Fibroblast of gingiva (primary cell): ENCODE measurements at regions not wholly inside any gene's neighbourhood (a gene's known extent, or its start where the extent isn't known, plus 50 kb on each side); places are given as distances from the start of the nearest gene placed in this dataset.

Source experiments
- DNase-seq: peaks from one replicate; pipeline ENCODE4 v3.0.0-alpha.2; 2011; ENCODE audit warnings: low read depth

DNA sequence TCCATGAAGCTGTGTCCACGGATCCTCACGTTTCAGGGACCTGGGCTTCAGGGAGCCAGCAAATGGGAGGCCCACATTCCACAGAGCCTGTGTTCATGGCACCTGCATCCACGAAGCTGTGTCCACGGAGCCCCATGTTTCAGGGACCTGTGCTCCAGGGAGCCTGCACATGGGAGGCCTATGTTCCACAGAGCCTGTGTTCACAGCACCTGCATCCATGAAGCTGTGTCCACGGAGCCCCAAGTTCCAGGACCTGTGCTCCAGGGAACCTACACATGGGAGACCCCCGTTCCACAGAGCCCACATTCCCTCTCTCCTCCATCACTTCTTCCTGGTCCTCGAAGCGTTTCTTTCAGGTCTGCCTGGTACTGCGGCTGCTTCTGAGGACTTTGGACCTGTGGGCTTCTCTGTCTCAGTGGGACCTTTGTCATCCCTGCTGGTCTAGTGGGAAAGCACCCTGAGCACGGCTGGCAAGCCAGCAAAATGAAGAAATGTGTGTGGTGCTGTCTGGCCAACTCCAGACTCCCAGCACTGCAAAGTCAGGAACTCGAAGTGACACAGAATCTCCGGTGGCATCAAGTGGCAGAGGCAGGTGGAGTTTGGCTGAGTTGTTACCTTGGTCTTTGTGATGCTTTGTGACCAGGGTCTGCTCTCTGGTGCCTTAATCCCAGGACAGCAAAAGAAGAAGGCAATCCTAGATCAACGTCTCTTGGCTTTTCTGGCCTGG, 245.9 kb downstream of the DLL1 start:
- DNase-seq: no peak

DNA sequence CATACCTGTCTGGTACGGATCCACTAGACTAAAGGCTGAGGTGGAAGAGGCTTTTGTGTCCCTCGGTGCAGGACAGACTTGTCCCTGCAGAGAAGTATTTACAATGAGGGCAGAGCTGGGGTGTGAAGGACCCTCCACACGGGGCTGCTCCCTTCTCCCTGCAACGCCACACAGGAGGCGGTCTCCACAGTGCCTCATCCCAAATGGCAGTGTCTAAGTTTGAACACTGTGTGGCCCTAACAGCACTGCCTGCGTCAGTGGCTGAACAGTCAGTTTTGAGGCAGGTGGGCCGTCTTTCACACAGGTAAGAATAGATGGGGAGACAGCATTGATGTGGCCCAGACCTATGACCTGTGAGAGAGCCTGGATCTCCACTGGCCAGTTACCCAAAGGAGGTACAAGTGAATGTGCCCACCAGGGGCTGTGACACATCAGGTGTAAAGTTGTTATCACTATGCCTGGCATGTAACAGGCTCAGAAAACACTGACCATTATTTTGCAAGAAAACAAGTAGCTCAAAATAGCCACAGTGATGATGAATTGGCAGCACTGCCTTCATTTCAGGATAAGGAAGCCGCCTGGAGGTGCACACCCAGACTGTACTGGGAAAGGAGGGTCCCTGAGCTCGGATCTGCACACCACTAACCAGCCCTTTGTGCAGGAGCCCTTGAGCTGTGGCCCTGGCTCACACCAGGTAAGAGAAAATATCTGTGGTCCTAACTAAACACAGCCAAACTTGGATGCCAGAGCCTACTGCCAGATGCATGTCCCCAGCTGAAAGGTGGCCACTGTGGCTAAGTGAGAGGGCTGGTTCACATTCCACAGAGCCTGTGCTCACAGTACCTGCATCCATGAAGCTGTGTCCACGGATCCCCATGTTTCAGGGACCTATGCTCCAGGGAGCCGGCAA, 246.7 kb downstream of the DLL1 start:
- DNase-seq: no peak

DNA sequence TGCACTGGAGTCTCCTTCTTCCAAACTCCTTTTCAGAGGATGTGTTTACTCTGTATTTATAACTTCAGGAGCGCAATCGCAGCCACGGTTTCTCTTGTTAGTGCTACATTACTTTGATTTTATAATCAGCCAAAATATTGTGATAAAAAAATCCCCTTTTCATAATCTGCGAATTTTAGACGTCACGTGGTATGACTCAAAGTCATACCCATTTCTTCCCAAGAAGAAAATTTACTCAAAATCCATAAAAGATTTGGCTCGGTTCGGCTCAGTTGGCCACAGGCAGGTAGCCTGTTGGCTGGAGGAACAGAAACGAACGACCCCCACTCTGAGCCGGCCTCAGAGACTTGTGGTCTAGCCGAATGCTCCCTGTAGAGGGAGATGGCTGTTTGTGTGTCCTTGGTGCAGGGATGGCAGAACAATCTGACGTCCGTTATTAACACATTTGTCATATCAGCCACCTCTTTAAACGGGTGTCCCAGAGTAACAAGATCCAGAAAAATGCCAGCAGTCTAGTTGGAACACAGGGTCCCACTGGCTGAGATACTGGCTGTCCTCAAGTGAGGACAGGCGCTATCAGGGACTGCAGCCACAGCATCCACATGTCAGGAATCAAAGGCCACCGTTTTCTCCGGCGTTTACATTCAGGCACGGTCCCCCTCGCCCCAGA, 247.6 kb downstream of the DLL1 start:
- no peak for DNase-seq

DNA sequence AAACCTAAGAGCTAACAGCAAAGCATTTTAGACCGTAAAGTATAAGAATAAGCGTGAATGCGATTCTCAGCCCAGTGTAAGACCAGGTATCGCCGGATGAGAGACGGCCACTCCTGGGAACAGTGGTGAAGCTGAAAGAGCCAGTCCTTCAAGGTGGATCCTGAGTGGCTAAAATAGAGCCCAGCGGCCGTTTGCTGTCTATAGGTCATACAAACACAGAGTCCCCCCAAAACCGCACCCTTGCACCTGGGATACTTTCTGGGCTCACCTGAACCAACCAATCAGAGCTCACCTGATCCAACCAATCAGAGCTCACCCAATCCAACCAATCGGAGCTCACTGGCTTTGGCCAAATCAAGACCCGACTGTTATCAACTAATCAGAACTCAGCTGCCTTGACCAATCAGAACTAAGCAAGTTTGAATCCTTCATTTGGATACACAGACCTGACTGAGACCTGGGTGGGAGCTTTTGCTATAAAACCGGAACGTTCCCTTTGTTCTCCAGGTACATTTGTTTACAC, 248.2 kb downstream of the DLL1 start:
- no peak for DNase-seq

DNA sequence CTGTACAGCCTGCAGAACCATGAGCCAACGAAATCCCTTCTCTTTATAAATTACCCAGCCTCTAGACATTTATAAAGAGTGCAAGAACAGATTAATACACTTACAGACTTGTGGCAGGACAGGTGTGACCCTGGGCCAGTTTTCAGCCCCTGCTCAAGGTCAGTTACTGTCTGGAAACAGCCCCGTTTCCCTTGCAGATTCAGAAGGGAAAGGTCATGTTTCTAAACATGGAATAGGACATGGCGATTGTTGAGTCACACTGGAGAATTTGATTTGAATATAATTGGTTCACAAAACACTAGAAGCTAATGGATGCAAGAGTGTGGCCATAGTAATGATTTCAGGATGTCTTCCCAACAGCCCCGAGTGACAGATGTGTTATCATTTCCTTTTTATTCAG, 248.8 kb downstream of the DLL1 start:
- no peak for DNase-seq

DNA sequence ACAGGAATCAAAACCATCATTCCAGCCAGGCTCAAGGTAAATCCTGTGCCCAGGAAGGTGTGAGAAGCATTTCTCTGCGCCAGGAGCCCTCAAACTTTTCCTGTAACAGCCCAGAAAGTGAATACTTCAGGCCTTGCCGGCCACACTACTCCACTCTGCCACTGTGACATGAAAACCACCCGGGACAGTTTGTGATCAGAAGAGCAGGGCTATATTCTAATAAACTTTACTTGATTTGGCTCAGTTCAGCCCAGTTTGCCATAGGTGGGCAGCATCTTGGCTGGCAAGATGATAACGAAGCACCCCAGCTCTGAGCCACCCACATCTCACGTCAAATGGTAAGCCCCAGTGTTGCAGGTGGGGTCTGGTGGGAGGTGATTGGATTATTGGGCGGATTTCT, 249.4 kb downstream of the DLL1 start:
- no peak for DNase-seq

DNA sequence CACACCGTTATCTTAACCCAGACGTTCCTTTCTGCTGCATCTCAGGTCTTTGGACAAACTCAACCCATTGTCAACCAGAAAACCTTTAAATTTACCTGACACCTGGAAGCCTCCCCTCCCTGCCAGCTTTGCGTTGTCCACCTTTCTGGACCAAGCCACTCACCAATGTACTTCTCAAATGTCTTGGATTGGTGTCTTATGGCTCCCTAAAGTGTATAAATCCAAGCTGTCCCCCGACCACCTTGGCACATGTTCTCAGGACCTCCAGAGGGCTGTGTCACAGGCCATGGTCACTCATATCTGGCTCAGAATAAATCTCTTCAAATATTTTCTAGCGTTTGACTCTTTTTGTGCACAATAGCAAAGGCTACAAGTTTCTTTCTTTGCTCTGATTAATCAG, 250.0 kb downstream of the DLL1 start:
- DNase-seq: no peak

DNA sequence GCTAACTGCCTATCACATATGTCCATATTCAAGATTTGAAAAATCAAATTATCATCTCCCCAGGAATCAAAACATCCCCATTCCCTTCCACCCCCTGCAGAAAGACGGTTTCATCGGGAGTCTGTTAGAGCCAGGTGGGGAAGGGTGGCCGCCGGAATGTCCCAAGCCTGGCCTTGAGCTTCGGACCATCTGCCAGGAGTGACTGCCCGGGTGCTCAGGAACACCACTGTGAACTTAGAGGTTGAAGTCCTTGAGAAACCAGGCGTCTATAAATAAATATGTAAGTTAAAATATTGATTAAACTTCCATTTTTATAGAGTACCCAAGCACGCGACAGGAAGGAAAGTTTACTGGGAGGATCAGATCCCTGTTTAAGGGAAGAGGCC, 250.8 kb downstream of the DLL1 start:
- DNase-seq: no peak

DNA sequence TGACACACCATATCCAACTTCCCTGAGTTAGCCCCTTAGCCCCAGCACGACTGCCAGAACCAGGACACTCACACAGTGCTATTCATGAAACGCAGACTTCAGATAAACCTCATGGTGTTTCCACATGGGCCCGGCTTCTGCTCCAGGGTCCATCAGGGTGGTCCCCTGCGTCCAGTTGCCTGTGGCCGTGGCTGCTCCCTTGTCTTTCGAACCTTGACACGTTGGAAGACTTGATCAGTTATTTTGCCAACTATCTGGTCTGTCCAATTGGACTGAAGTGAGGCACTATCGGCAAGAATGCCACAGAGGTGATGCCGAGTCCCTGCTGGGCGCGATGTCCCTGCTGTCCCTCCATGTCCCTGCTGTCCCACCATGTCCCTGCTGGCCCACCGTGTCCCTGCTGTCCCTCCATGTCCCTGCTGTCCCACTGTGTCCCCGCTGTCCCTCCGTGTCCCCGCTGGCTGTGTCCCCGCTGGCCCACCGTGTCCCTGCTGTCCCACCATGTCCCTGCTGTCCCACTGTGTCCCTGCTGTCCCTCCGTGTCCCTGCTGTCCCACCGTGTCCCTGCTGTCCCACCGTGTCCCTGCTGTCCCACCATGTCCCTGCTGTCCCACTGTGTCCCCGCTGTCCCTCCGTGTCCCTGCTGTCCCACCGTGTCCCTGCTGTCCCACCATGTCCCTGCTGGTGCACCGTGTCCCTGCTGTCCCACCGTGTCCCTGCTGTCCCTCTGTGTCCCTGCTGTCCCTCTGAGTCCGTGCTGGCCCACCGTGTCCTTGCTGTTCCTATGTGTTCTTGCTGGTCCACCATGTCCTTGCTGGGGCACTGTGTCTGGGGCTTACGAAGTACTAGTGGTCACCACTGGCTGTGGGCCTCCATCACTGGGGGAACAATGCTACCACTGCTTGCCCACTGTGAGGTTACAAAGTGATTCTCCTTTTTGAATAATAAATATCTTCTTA, 251.4 kb downstream of the DLL1 start:
- no peak for DNase-seq

DNA sequence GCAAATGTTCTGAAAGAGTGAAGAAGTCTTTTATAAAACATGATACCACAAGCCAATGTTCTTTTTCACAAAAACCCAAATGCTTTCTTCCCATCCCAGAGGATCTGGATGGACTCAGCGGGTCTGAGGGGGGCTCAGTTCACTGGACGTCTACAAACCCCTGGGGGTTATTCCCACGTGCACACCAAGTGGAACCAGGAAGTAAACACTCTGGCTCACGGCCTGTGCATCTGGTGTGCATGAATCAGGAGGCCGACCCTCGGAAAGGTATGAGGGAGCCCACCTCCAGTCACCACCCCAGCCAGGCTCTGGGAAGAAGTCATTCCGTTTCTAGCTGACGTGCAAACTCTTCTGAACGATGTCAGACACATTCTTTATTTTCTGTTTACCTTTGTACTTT, 252.2 kb downstream of the DLL1 start:
- DNase-seq: no peak

DNA sequence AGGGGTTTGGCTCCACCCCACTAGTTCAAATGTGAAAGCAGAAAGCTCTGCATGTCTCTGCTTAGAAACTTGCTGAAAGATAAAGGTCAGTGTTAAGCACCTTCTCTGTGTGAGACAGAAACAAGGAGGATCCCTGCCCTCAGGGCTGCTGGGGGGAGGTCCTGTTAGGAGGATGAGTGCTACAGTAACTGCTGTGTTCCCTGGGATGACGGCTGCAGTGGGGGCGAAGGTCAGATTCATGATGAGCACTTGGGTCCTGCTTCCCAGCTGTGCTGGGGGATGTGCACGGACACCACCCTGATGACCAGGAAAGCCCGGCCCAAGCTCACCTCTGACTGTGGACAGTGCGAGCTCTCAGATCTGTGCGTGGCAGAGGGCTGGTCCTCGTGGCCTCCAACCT, 252.6 kb downstream of the DLL1 start:
- no peak for DNase-seq

DNA sequence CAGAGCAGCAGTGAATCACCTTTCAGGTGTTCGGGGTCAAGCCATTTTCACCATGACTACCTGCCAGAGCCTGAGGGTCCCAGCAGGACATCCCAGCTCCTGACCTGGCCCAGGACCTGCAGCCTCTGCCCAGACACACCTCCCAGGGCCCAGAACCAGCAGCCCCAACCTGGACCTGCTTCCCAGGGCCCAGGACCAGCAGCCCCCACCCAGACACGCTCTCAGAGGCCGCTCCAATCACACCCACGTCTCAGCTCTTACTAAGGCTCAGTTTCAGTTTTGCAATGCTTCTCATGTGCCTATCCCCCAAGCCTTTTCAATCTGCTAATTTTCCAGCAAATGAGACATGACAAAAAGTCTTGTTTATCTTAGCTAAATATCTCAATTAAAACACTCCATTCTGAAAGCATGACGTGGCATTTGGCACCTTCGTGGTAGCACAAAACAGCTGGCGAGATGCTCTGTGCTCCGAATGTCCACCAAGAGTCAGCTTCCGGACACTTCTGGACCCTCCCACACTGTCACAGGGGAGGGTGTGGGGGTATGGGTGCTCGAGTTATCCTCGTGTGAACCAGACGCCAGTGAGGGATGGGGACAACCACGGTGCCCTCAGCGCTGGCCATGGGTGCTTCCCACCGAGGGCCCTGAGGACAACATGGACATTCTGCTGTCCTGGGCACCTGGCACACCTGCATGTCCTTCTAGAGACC, 253.2 kb downstream of the DLL1 start:
- peak; percentile 72 for DNase-seq

DNA sequence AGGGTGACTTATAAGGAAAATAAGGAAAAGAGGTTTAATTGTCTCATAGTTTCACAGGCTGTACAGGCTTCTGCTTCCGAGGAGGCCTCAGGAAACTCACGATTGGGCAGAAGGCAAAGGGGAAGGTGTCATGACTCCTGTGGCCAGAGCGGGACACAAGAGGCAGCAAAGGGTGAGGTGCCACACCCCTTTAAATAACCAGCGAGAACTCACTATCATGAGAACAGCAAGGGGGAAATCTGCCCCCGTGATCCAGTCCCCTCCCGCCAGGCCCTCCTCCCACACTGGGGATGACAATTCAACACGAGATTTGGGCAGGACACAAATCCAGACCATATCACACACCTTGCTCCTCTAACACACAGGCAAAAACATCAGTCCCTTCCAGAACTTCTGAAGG, 254.0 kb downstream of the DLL1 start:
- no peak for DNase-seq

DNA sequence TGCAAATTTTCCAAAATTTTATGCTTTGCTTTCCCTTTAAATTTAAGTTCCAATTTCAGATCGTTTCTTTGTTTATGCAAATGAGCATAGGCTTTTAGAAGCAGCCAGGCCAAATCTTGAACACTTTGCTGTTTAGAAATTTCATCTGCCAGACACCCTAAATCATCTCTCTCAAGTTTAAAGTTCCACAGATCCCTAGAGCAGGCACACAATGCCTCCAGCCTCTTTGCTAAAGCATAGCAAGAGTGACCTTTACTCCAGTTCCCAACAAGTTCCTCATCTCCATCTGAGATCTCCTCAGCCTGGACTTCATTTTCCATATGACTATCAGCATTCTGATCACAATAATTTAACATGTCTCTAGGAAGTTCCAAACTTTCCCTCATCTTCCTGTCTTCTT, 254.5 kb downstream of the DLL1 start:
- peak; percentile 36 for DNase-seq

DNA sequence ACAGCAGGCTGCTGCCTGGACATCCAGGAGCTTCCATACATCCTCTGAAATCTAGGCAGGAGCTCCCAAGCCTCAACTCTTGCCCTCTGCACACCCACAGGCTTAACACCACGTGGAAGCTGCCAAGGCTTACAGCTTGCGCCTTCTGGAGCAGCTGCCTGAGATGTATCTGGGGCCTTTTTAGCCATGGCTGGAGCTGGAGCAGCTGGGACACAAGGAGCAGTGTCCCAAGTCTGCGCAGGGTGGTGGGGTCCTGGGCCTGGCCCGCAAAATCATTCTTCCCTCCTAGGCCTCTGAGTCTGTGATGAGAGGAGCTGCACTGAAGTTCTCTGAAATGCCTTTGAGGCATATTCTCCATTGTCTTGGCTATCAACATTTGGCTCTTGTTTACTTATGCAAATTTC, 255.0 kb downstream of the DLL1 start:
- DNase-seq: no peak

DNA sequence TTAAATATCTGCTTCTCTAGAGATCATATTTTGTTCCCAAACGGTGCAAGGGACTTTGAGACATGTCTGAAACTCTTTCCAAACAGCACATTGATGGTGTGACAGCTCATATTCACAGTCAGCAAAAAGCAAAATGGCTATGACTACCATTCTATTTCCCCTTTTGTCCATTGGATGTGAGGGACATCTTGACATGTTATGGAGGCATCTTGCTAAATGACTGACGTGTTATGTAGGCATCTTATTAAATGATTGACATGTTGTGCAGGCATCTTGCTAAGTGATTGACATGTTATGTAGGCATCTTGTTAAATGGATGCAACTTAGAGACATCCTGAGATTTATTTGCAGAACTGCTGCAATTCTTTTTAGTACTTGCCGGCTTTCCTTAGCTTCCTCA, 255.8 kb downstream of the DLL1 start:
- DNase-seq: no peak

DNA sequence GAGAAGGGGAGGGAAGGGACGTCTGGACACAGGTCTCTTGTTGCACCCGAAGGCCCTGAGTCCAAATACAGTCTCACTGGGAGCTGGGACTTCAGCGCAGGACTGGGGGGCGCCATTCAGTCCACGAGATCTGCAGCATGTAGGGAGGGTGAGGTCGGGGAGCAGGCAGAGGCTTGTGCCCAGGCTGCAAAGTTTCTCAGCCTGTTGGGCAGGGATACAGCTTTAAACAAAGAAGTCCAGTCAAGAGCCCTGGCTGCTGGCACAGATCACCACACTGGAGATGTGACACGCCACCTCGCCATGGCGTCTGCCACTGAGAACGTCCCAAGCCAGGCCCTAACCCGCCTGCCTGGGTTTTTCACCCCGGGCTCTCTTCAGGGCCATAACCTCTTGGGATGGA, 256.6 kb downstream of the DLL1 start:
- no peak for DNase-seq

DNA sequence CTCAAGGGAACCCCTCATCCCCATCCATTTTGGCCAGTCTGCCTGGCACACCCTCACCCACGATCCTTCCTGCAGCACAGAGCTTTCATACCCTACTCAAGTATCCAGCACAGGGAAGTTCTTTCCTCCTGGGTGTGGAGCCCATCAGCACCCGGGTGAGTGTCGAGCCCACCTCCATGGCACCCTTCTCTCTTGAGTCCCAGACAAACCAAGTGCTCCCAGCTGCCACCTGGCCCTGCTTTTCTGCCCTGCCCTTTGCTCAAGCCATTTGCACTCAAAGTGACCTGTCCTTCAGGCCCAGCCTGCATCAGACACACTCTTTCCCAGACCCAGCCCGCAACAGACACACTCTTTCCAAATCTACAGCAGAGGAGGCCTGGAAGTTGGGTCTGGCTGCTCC, 257.2 kb downstream of the DLL1 start:
- DNase-seq: no peak

DNA sequence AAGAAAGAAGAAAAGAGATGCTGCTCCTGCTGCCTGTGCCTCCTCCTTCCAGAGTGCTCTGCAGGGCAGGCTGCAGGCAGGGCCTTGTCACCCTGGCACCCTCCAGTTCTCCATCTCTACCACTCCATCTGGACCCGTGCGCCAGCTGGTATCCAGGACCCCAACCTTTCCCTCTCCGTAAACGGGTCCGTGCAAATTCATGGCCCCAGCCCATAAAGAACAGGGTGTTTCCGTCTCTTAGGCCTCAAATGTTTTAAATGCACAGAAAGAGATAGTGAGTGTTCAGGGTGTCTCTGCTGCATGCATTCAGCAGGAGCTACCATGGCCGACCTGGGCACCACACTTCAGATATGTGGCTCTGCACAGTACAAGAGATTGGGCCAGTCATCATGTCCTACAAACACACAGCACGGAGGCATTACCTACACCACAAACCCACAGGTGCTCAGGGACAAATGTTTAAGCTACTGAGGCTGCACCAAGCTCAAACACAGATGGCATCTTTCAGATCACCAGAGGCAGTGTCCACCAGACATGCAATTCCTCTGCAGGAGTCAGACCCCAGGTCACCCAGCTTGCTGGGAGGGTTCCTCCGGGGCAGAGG, 258.1 kb downstream of the DLL1 start:
- no peak for DNase-seq

DNA sequence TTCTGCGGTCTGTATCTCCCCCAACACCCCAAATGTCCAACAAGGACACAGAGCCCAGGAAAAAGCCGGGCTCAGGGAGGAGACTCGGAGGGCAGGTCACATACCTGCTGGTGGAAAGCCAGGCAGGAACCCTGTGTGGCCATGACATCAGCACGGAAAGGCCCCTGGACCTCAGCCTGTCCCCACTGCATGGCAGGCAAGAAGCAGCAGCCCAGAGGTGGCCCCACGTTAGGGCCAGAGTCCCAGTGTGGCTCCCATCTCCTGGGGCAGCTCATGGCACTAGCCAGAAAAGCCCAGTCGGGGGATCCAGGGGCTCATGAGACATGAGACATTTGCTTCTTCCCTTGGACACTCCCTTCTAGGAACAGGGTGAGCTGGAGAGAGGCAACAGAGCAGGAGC, 258.7 kb downstream of the DLL1 start:
- no peak for DNase-seq
